ENCODE measurements at regions not wholly inside any gene's neighbourhood (a gene's known extent, or its start where the extent isn't known, plus 50 kb on each side); places are given as distances from the start of the nearest gene placed in this dataset.

GRCh38 chr19:56934438-56935090 lies 94.0 kb upstream of the PEG3 start:
- Mint-ChIP-seq H3K9me3 (peaks cover 57% of the 10 kb centered on the region), H3K4me3 (no peak overlapping the region), H3K4me1 (no peaks in the 10 kb centered on the region), H3K27me3 (ENCODE audit: low read depth) (no peaks in the 10 kb centered on the region), H3K36me3 (ENCODE audit: low read depth) (peaks cover 12% of the 10 kb centered on the region), H3K27ac (no peak overlapping the region)
- no peak for TF ChIP-seq CTCF (IDR thresholded peaks at IDR 0.05; ENCODE audit: unreplicated experiment in 3 of 3)

GRCh38 chr19:56939951-56940350 lies 99.4 kb upstream of the PEG3 start:
- no peaks in the 10 kb centered on the region for H3K4me1 Mint-ChIP-seq
- peaks cover 13% of the 10 kb centered on the region for H3K36me3 Mint-ChIP-seq (ENCODE audit: low read depth)
- no peak overlapping the region for H3K4me3 Mint-ChIP-seq
- H3K9me3 Mint-ChIP-seq = peaks cover 60% of the 10 kb centered on the region
- TF ChIP-seq CTCF (IDR thresholded peaks at IDR 0.05; ENCODE audit: unreplicated experiment in 3 of 3) = no peak
- H3K27me3 Mint-ChIP-seq (ENCODE audit: low read depth) = no peaks in the 10 kb centered on the region
- H3K27ac Mint-ChIP-seq = no peak overlapping the region

- no peaks in the 10 kb centered on the region for H3K27me3 Mint-ChIP-seq (ENCODE audit: low read depth)
- H3K9me3 Mint-ChIP-seq = peaks cover 52% of the 10 kb centered on the region
- H3K4me3 Mint-ChIP-seq = no peak overlapping the region
- H3K4me1 Mint-ChIP-seq = no peaks in the 10 kb centered on the region
- H3K36me3 Mint-ChIP-seq (ENCODE audit: low read depth) = peaks cover 10% of the 10 kb centered on the region
- TF ChIP-seq CTCF (IDR thresholded peaks at IDR 0.05; ENCODE audit: unreplicated experiment in 3 of 3) = no peak
- no peak overlapping the region for H3K27ac Mint-ChIP-seq
Measured at GRCh38 chr19:56942756-56943155, 102.2 kb upstream of the PEG3 start.

- Mint-ChIP-seq H3K4me1 (no peaks in the 10 kb centered on the region), H3K36me3 (ENCODE audit: low read depth) (peaks cover 10% of the 10 kb centered on the region), H3K27me3 (ENCODE audit: low read depth) (no peaks in the 10 kb centered on the region), H3K4me3 (no peak overlapping the region), H3K9me3 (peaks cover 60% of the 10 kb centered on the region), H3K27ac (no peak overlapping the region)
- TF ChIP-seq CTCF (IDR thresholded peaks at IDR 0.05; ENCODE audit: unreplicated experiment in 3 of 3) = no peak
Measured at GRCh38 chr19:56946159-56946558, 105.6 kb upstream of the PEG3 start.

GRCh38 chr19:56947206-56947605 lies 106.7 kb upstream of the PEG3 start:
- TF ChIP-seq CTCF (IDR thresholded peaks at IDR 0.05; ENCODE audit: unreplicated experiment in 3 of 3) = no peak
- peaks cover 10% of the 10 kb centered on the region for H3K36me3 Mint-ChIP-seq (ENCODE audit: low read depth)
- H3K9me3 Mint-ChIP-seq = peaks cover 58% of the 10 kb centered on the region
- no peak overlapping the region for H3K4me3 Mint-ChIP-seq
- no peaks in the 10 kb centered on the region for H3K4me1 Mint-ChIP-seq
- H3K27me3 Mint-ChIP-seq (ENCODE audit: low read depth) = no peaks in the 10 kb centered on the region
- H3K27ac Mint-ChIP-seq = no peak overlapping the region

- Mint-ChIP-seq H3K4me1 (no peaks in the 10 kb centered on the region), H3K27ac (no peak overlapping the region), H3K4me3 (no peak overlapping the region), H3K36me3 (ENCODE audit: low read depth) (peaks cover 3% of the 10 kb centered on the region), H3K27me3 (ENCODE audit: low read depth) (no peaks in the 10 kb centered on the region), H3K9me3 (peaks cover 63% of the 10 kb centered on the region)
- TF ChIP-seq CTCF (IDR thresholded peaks at IDR 0.05; ENCODE audit: unreplicated experiment in 3 of 3) = no peak
Measured at GRCh38 chr19:56949626-56950025, 109.1 kb upstream of the PEG3 start.
